ENCODE measurements at regions not wholly inside any gene's neighbourhood (a gene's known extent, or its start where the extent isn't known, plus 50 kb on each side); places are given as distances from the start of the nearest gene placed in this dataset.

DNA sequence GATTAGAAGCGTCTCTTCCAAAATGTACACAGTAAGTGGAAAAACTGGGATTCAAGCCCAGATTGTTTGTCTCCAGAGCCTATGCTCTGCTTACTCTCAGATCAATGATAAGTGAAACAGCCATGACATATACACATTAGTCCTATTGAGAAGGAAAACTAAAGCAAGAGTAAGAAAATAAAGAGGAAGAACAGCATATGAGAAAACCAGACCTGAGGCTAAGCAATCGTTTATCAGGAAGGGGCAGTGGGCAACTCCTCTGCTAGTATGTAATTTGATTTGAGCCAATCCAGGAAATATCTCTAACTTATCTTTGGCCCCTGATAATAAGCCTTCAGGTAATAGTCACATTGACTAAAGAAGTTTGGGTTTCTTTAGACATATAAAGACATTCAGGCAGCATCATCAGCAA lies 789.9 kb upstream of the C9orf72 start:
- H3K56ac ChIP-seq (ENCODE audit: insufficient read length, low read depth, low read length), result no peak overlapping the region
- no peak overlapping the region for H4K91ac ChIP-seq (ENCODE audit: insufficient read length, low read depth, low read length)
- H3K4me1 ChIP-seq (ENCODE audit: insufficient read depth, low read length), result peaks cover 4% of the 10 kb centered on the region; the same call in 1 of the 2 replicates
- Mint-ChIP-seq H3K27me3 (ENCODE audit: low read depth) (no peaks in the 10 kb centered on the region), H3K9me3 (no peaks in the 10 kb centered on the region), H3K27ac (no peak overlapping the region), H3K4me3 (no peak overlapping the region), H3K36me3 (ENCODE audit: insufficient read depth in 1 of 3, low read depth in 3 of 3) (no peaks in the 10 kb centered on the region), H3K4me1 (peaks cover 9 to 10% of the 10 kb centered on the region in 2 experiments)
- no peak overlapping the region for H2BK20ac ChIP-seq (ENCODE audit: low read depth, low read length, poor library complexity, severe bottlenecking)
- no peak overlapping the region for H3K23ac ChIP-seq (ENCODE audit: insufficient read length, low read depth, low read length)
- H3K27ac ChIP-seq (ENCODE audit: insufficient read length, low read depth, low read length), result no peak overlapping the region
- TF ChIP-seq, protein P1, sequence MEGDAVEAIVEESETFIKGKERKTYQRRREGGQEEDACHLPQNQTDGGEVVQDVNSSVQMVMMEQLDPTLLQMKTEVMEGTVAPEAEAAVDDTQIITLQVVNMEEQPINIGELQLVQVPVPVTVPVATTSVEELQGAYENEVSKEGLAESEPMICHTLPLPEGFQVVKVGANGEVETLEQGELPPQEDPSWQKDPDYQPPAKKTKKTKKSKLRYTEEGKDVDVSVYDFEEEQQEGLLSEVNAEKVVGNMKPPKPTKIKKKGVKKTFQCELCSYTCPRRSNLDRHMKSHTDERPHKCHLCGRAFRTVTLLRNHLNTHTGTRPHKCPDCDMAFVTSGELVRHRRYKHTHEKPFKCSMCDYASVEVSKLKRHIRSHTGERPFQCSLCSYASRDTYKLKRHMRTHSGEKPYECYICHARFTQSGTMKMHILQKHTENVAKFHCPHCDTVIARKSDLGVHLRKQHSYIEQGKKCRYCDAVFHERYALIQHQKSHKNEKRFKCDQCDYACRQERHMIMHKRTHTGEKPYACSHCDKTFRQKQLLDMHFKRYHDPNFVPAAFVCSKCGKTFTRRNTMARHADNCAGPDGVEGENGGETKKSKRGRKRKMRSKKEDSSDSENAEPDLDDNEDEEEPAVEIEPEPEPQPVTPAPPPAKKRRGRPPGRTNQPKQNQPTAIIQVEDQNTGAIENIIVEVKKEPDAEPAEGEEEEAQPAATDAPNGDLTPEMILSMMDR (conservative IDR thresholded peaks at IDR 0.05), result no peak
- no peak overlapping the region for H3K4me2 ChIP-seq (ENCODE audit: insufficient read depth, insufficient read length, low read length)
- no peak overlapping the region for H3K14ac ChIP-seq (ENCODE audit: insufficient read depth, low read length)
- no peak for DNase-seq
- no CpG with 5 or more reads among the region's 2 CpGs for WGBS (ENCODE audit: extremely low coverage, insufficient read length, low lambda C conversion rate)
- H3K18ac ChIP-seq (ENCODE audit: insufficient read length, low read depth, low read length), result no peak overlapping the region
- H3K23me2 ChIP-seq (ENCODE audit: insufficient read length, low read depth, low read length, poor library complexity, severe bottlenecking), result no peaks in the 10 kb centered on the region
- no peaks in the 10 kb centered on the region for H3K27me3 ChIP-seq (ENCODE audit: insufficient read depth, low read length)
- no peaks in the 10 kb centered on the region for H3K79me1 ChIP-seq (ENCODE audit: insufficient read depth, low read depth, low read length, poor library complexity, severe bottlenecking)
- H3K9me3 ChIP-seq (ENCODE audit: control insufficient read depth, low read depth, low read length), result no peaks in the 10 kb centered on the region
- no peaks in the 10 kb centered on the region for H4K20me1 ChIP-seq (ENCODE audit: control insufficient read depth, insufficient read depth, insufficient read length)
- H2AK5ac ChIP-seq (ENCODE audit: insufficient read length, low read length), result no peak overlapping the region
- no peak overlapping the region for H2BK5ac ChIP-seq (ENCODE audit: insufficient read length, low read length)
- no peaks in the 10 kb centered on the region for H3K79me2 ChIP-seq (ENCODE audit: insufficient read depth, low read length)
- H2AFZ ChIP-seq (ENCODE audit: low read length), result no peak overlapping the region
- no peak overlapping the region for H3K4ac ChIP-seq (ENCODE audit: low read depth, low read length)
- H3K9ac ChIP-seq (ENCODE audit: extremely low read depth, insufficient read length, low read length), result no peak overlapping the region
- no peak overlapping the region for H2BK15ac ChIP-seq (ENCODE audit: low read depth, low read length)
- H4K8ac ChIP-seq (replicated peaks; ENCODE audit: insufficient read length, low read depth, low read length), result no peak overlapping the region
- no peak overlapping the region for H2BK120ac ChIP-seq (ENCODE audit: low read depth, low read length, poor library complexity, severe bottlenecking)
- no peak overlapping the region for H2BK12ac ChIP-seq (ENCODE audit: insufficient read length, low read depth, low read length)
- H4K5ac ChIP-seq (ENCODE audit: insufficient read length, low read depth, low read length), result no peak overlapping the region
- H3T11ph ChIP-seq (ENCODE audit: low read length), result no peak overlapping the region

All from H9 (cell line).